ENCODE measurements at regions not wholly inside any gene's neighbourhood (a gene's known extent, or its start where the extent isn't known, plus 50 kb on each side); places are given as distances from the start of the nearest gene placed in this dataset.

DNA sequence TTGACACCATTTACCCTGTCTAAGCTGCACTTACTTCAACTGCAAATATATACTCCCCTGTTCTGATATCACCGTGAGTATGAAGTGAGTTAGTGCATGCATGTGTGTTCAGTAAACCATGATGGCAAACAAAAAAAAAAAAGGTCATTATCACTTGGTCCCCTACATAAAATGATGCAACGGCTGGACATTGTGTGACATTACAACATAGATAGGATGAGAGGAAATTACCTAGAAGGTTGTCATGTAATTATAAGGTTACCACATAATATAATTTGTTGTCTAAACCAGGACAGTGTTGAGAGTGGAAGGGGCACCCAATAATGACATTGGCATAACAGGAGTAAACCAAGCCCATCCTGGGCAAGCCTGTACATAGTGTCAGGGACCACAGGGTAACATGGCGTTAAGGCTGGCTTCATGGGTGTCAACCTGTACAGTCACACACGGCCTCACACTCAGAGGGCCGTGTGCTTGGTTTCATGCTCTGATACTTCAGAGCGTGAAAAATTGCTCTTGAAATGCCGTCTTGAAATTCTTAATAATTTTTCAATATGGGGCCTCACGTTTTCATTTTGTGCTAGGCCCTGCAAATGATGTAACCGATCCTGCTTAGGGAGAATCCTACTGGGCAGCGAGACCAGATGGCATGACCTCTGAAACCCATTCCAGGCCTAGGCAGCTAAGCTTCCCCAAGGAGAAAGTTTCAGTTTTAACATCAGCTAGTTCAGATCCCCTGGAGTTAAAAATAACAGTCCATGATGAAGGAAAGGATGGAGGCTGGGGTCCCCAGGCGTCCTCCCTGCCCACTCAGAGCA, 106.1 kb downstream of the AXIN2 start:
- no peaks in the 10 kb centered on the region for H3K27me3 ChIP-seq
- no peak overlapping the region for H3K4me3 ChIP-seq
- TF ChIP-seq POLR2A (IDR thresholded peaks at IDR 0.05) (no peak), POLR2AphosphoS5 (IDR thresholded peaks at IDR 0.05) (no peak)
- TF ChIP-seq, protein P1, sequence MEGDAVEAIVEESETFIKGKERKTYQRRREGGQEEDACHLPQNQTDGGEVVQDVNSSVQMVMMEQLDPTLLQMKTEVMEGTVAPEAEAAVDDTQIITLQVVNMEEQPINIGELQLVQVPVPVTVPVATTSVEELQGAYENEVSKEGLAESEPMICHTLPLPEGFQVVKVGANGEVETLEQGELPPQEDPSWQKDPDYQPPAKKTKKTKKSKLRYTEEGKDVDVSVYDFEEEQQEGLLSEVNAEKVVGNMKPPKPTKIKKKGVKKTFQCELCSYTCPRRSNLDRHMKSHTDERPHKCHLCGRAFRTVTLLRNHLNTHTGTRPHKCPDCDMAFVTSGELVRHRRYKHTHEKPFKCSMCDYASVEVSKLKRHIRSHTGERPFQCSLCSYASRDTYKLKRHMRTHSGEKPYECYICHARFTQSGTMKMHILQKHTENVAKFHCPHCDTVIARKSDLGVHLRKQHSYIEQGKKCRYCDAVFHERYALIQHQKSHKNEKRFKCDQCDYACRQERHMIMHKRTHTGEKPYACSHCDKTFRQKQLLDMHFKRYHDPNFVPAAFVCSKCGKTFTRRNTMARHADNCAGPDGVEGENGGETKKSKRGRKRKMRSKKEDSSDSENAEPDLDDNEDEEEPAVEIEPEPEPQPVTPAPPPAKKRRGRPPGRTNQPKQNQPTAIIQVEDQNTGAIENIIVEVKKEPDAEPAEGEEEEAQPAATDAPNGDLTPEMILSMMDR (IDR thresholded peaks at IDR 0.05): no peak
- H3K27ac ChIP-seq: no peak overlapping the region
- H3K4me1 ChIP-seq: no peaks in the 10 kb centered on the region
- no peaks in the 10 kb centered on the region for H3K36me3 ChIP-seq
- no peaks in the 10 kb centered on the region for H3K9me3 ChIP-seq
- intact Hi-C loops (cut with DNase I; ENCODE audit: low total_unique reads): loop anchor here (2.0 kb wide), 1 partner anchor 73 kb away; no protein-coding TSS in a partner anchor
- no peak for DNase-seq (ENCODE audit: low spot score in 2 of 2)

DNA sequence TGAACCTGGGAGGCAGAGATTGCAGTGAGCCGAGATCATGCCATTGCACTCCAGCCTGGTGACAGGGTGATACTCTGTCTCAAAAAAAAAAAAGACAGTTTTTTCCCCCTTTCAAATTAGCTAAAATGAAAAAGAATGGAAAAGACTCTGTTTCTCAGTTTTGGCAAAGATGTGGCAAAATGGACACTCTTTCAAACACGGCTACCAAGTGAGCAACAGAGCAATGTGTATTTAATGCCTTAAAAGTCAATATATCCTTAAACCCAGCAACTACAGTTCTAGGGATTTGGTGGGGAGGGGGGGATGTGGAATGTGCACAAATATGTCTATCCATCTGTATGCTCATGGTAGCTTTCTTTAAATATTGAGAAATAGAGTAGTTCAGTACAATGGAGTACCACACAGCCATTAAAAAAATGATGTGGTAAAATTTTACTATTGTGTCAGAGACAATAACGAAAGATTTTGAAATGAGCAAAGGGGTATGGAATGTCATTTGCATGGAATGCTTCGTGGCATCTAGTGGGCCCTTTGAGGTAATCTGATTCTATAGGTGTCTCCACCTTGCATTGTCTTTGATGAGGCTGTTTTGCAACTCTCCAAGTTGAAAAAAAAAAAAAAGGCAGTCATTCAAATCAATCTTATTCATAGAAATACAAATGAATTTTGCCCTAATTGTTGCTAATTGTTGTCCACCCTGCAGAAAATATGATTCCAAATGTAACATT, 108.1 kb downstream of the AXIN2 start:
- Histone ChIP-seq H3K27me3 (no peaks in the 10 kb centered on the region), H3K9me3 (no peaks in the 10 kb centered on the region), H3K4me3 (no peak overlapping the region), H3K36me3 (no peaks in the 10 kb centered on the region), H3K27ac (no peak overlapping the region), H3K4me1 (no peaks in the 10 kb centered on the region)
- TF ChIP-seq, protein P1 (IDR thresholded peaks at IDR 0.05): no peak
- no peak for TF ChIP-seq POLR2A (IDR thresholded peaks at IDR 0.05)
- intact Hi-C loops (cut with DNase I; ENCODE audit: low total_unique reads): no loop called here
- no peak for DNase-seq (ENCODE audit: low spot score in 2 of 2)

DNA sequence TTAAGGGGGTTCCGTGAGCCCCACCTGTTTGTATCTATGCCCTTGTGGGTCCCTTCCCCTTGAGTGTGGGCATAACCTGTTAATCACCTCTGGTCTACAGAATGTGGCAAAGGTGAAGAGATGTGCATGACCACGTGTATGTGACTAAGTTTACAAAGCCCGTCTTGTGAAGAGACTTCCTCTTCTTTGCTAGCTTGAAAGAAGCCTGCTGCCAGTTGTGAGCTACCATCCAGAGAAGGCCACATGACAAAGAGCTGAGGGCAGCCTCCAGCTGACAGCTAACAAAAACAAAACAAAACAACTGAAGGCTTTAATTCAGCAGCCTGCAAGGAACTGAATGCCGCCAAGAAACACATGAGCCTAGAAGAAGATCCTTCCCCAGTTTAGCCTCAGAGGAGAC, 112.0 kb downstream of the AXIN2 start:
- H3K4me1 ChIP-seq: no peaks in the 10 kb centered on the region
- intact Hi-C loops (cut with DNase I; ENCODE audit: low total_unique reads): no loop called here
- H3K27me3 ChIP-seq: no peaks in the 10 kb centered on the region
- H3K9me3 ChIP-seq: no peaks in the 10 kb centered on the region
- H3K36me3 ChIP-seq: no peaks in the 10 kb centered on the region
- TF ChIP-seq POLR2AphosphoS5 (IDR thresholded peaks at IDR 0.05) (no peak), POLR2A (IDR thresholded peaks at IDR 0.05) (no peak)
- TF ChIP-seq, protein P1 (IDR thresholded peaks at IDR 0.05): no peak
- no peak for DNase-seq (ENCODE audit: low spot score in 2 of 2)
- H3K4me3 ChIP-seq: no peak overlapping the region
- H3K27ac ChIP-seq: no peak overlapping the region

DNA sequence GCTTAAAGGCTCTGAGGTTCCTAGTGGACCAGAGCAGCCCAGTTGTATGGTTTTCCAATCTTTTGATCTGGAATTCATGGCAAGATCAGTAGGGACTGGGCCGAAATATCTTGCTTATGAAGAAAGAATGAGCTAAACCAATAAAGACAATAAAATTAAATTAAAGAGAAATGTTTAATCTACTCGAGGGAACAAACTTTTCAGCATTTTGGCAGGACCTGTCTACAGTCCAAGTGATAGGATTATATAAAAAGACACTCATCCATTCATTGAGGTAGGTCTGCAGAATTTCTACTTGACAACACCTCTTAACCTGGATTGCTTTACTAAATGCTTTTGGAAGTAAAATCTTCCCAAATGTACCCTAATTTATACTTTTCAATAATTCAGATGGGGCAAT, 113.6 kb downstream of the AXIN2 start:
- DNase-seq (ENCODE audit: low spot score in 2 of 2): no peak
- H3K9me3 ChIP-seq: no peaks in the 10 kb centered on the region
- intact Hi-C loops (cut with DNase I; ENCODE audit: low total_unique reads): no loop called here

More for the DNA sequence above, 113.6 kb downstream of the AXIN2 start:
- Histone ChIP-seq H3K4me3 (no peak overlapping the region), H3K27me3 (no peaks in the 10 kb centered on the region), H3K27ac (no peak overlapping the region), H3K36me3 (no peaks in the 10 kb centered on the region), H3K4me1 (no peaks in the 10 kb centered on the region)
- TF ChIP-seq POLR2AphosphoS5 (IDR thresholded peaks at IDR 0.05): no peak
- no peak for TF ChIP-seq POLR2A (IDR thresholded peaks at IDR 0.05)
- TF ChIP-seq, protein P1 (IDR thresholded peaks at IDR 0.05): no peak

All from breast epithelium (tissue), 4 donors.